ENCODE measurements at regions not wholly inside any gene's neighbourhood (a gene's known extent, or its start where the extent isn't known, plus 50 kb on each side); places are given as distances from the start of the nearest gene placed in this dataset.

GRCh38 chr2:120885749-120886148, 150.1 kb downstream of the GLI2 start:
- Histone ChIP-seq H3K4me3 (ENCODE audit: low read depth, low read length) (no peak overlapping the region), H3K36me3 (ENCODE audit: control insufficient read depth, insufficient read depth, low read length) (no peaks in the 10 kb centered on the region), H3K27me3 (ENCODE audit: control insufficient read depth, insufficient read depth, low read length) (no peaks in the 10 kb centered on the region)
- POLR2A ChIA-PET: no interaction called here
- no peak for DNase-seq (ENCODE audit: low read depth)
- TF ChIP-seq CTCF (IDR thresholded peaks at IDR 0.05; ENCODE audit: insufficient read depth, low read depth, low read length): no peak
- CTCF ChIA-PET: no interaction called here

GRCh38 chr2:120886534-120887319, 151.1 kb downstream of the GLI2 start:
- ChIA-PET CTCF (no interaction called here), POLR2A (no interaction called here)
- H3K36me3 ChIP-seq (ENCODE audit: control insufficient read depth, insufficient read depth, low read length): peaks cover 3% of the 10 kb centered on the region
- TF ChIP-seq CTCF (IDR thresholded peaks at IDR 0.05; ENCODE audit: insufficient read depth, low read depth, low read length): no peak
- DNase-seq (ENCODE audit: low read depth): no peak
- no peaks in the 10 kb centered on the region for H3K27me3 ChIP-seq (ENCODE audit: control insufficient read depth, insufficient read depth, low read length)
- no peak overlapping the region for H3K4me3 ChIP-seq (ENCODE audit: low read depth, low read length)

- H3K36me3 ChIP-seq (ENCODE audit: control insufficient read depth, insufficient read depth, low read length): peaks cover 3% of the 10 kb centered on the region
- H3K27me3 ChIP-seq (ENCODE audit: control insufficient read depth, insufficient read depth, low read length): no peaks in the 10 kb centered on the region
- H3K4me3 ChIP-seq (ENCODE audit: low read depth, low read length): no peak overlapping the region
- DNase-seq (ENCODE audit: low read depth): no peak
- POLR2A ChIA-PET: no interaction called here
- TF ChIP-seq CTCF (IDR thresholded peaks at IDR 0.05; ENCODE audit: insufficient read depth, low read depth, low read length): no peak
- CTCF ChIA-PET: no interaction called here
These were observed 151.6 kb downstream of the GLI2 start for GRCh38 chr2:120887320-120887697.

GRCh38 chr2:120887741-120888231, 152.1 kb downstream of the GLI2 start:
- no peak for DNase-seq (ENCODE audit: low read depth)
- no peak for TF ChIP-seq CTCF (IDR thresholded peaks at IDR 0.05; ENCODE audit: insufficient read depth, low read depth, low read length)
- H3K4me3 ChIP-seq (ENCODE audit: low read depth, low read length): no peak overlapping the region
- ChIA-PET POLR2A (no interaction called here), CTCF (no interaction called here)
- peaks cover 3% of the 10 kb centered on the region for H3K36me3 ChIP-seq (ENCODE audit: control insufficient read depth, insufficient read depth, low read length)
- no peaks in the 10 kb centered on the region for H3K27me3 ChIP-seq (ENCODE audit: control insufficient read depth, insufficient read depth, low read length)

GRCh38 chr2:120888851-120889250, 153.2 kb downstream of the GLI2 start:
- H3K27me3 ChIP-seq (ENCODE audit: control insufficient read depth, insufficient read depth, low read length): no peaks in the 10 kb centered on the region
- H3K4me3 ChIP-seq (ENCODE audit: low read depth, low read length): no peak overlapping the region
- DNase-seq (ENCODE audit: low read depth): no peak
- ChIA-PET CTCF (no interaction called here), POLR2A (no interaction called here)
- no peak for TF ChIP-seq CTCF (IDR thresholded peaks at IDR 0.05; ENCODE audit: insufficient read depth, low read depth, low read length)
- H3K36me3 ChIP-seq (ENCODE audit: control insufficient read depth, insufficient read depth, low read length): peaks cover 3% of the 10 kb centered on the region

Data from BJ (cell line).